LHCN-M2 (cell line): ENCODE measurements at regions not wholly inside any gene's neighbourhood (a gene's known extent, or its start where the extent isn't known, plus 50 kb on each side); places are given as distances from the start of the nearest gene placed in this dataset.
"Not testable (repeated sequence)": the region's sequence is repeated elsewhere in the genome, so short reads cannot be mapped to it uniquely, and the experiment has no call there.

Source experiments
- DNase-seq: peaks from one replicate; pipeline ENCODE4 v3.0.0-alpha.2; 2012; ENCODE audit warnings: low read depth

DNA sequence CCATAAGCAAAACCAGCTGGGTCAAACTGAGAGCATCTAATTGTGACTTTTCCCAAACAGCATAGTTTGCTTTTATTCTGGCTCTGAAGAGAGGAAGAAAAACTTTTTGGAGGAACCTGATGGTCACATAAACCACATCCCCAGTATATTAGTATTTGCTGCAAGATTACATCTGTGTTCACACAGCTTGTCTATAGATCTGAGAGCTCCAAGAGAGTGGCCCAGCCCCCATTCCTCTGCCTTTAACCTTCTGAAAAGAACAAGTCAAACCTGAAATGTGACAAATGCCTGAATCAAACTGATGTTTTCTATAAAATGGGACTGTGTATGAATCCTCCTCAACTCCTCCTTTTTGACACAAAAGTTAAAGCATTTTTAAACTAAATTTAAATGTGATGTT lies 435.2 kb downstream of the ZNF479 start:
- DNase-seq: not testable (repeated sequence)

DNA sequence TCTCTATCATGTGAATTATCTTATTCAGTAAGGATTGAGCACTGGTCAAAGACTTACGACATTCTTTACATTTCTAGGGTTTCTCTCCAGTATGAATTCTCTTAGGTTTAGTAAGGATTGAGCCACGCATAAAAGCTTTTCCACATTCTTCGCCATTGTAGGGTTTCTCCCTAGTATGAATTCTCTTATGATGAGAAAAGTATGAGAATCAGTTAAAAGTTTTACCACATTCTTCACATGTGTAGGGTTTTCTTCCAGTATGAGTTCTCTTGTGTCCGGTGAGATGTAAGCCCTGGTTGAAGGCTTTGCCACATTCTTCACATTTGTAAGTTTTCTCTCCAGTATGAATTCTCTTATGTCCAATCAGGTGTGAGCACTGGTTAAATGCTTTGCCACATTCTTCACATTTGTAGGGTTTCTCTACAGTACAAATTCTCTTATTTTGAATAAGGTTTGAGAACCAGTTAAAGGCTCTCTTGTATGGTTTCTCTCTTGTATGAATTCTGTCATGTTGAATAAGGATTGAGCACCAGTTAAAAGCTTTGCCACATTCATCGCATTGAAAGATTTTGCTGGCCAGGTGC lies 445.9 kb downstream of the ZNF479 start:
- DNase-seq: no peak

DNA sequence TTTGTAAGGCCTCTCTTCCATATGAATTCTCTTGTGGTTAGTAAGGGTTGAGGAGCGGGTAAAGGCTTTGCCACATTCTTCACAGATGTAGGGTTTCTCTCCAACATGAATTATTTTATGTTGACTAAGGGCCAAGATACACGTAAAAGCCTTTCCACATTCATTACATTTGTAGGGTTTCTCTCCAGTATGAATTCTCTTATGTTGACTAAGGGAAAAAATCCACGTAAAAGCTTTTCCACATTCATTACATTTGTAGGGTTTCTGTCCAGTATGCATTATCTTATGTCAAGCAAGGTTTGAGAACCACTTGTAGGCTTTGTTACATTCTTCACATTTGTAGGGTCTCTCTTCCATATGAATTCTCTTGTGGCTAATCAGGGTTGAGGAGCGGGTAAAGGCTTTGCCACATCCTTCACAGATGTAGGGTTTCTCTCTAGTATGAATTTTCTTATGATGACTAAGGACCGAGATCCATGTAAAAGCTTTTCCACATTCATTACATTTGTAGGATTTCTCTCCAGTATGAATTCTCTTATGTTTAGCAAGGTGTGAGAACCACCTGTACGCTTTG lies 493.0 kb downstream of the ZNF479 start:
- DNase-seq: no peak

DNA sequence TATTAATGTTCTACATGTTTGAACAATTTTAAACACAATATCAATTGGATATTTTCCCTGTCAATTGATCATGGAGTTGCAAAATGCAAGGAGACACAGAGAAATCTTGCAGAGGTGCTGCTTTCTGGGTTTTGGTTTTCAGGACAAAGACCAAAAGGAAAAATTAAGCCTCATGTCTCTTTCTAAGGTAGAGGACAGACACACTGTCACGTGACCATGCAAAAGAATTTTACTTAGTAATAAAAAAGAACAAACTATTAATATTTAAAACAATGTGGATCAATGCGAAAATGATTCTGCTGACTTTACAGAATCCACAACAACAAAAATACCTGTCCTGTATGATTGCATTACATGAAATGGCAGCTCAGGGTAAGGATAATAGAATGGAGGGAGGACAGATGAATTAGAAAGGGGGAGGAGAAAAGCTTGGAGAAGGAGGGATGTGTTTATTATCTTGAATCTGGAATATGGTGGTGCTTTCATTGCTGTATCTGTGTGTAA lies 493.7 kb upstream of the NUPR2 start:
- no peak for DNase-seq

DNA sequence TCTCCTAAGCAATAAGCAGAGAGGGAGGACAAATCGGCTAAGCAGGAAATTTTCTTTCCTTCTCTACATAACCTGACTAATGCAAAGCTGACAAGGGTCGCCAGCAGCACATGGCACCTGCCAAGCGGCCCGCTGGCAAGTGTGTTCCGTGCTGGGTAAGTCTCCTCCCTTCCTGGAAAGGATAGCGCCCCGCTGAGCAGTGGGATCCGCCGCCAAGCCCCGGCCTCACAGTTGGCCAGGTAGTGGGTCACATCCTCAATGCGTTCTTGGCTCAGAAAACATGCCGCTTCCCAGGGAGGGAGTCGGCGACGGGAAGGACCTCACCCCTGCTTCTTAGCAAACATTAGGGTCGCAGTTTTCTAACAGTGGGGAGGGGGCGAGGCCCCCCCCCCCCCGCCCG lies 488.9 kb upstream of the NUPR2 start:
- no peak for DNase-seq

DNA sequence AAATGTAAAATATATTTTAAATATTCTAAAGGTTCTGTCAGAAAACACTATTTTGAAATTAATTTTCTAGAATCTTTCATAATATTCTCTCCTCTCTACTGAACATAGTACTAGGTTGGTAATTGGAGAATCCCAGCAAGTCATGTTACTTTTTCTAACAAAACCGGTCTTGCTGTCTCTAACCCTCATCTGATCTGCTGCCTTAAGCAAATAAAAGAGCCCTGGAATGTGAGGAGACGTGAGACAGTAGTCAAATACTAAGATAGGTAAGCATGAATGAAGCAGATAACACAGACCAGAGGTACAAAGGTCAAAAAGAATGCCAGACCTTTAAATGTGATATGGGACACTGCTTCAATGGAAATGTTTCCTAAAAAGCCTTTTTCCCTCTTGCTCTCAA lies 462.4 kb upstream of the NUPR2 start:
- no peak for DNase-seq

DNA sequence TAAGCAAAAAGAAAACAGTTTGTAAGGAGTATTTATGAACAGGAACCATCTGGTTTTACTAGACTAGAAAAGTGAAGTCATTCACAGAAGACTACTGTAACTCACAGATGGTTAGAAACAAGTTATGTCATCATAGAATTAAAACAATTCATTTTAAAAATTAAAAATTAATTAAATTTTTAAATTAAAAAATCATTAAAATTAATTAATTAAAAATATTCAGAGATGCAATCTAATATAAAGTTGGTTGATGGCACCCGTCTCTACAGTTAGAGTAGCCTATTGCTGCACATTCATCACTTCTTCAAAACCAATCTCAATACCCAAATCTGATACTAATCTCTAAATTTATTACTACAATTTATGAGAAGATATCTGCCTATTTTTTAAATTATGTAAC lies 454.8 kb upstream of the NUPR2 start:
- no peak for DNase-seq

DNA sequence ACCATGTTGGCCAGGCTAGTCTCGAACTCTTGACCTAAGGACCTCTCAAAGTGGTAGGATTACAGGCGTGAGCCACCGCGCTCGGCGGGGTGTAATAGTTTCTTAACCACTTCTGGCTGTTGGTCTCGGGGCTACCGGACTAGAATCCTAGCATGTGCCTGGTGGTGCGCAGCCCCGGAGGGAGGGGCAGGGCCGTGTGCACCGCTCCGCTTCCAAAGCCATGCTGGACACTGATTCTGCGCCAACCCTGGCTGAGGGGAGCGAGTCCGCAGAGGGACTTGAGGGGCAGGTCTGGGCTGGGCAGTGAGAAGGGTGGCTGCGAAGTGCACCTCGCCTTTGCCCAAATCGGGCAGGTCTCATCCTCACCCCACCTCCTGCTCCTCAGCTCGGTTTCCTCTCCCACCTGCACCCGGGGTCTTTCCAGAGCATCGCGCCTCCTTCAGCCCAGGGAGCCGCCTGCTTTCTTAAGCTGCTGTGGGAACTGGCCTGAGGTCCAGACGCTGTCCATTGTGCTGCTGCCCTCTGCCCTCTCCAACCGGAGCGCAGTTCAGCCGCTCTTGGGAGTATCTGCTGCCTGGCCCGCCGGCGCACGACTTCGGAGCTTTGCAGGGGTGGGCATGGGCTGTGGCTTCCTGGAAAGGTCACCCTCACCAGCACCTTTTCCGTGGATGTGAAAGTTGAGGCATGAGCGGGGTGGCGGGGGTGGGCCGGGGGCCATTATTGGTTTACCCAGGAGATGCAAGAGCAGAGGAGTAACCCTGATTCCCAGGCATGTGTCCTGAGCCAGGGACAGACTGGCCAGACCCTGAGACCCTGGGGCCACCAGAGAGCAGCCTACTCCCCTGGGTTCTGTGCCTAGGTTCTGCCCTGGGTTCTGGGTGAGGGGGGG lies 422.6 kb upstream of the NUPR2 start:
- no peak for DNase-seq

DNA sequence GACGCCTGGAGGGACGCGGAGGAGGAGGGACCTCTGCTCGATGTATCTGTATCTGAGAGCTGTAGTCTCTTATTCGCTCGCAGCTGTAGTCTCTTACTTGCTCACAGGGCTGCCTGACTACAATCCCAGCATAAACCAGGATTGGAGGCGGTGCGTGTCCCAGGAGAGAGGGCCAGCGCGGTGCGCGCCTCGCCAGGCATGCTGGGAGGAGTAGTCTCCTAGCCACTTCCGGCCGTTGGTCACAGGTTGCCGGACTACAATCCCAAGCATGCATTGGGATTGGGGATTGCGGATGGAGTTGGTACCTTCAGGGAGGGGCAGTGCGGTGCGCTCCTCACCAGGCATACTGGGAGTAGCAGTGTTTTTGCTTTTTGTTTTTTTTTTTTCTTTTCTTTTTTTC lies 421.7 kb upstream of the NUPR2 start:
- no peak for DNase-seq

DNA sequence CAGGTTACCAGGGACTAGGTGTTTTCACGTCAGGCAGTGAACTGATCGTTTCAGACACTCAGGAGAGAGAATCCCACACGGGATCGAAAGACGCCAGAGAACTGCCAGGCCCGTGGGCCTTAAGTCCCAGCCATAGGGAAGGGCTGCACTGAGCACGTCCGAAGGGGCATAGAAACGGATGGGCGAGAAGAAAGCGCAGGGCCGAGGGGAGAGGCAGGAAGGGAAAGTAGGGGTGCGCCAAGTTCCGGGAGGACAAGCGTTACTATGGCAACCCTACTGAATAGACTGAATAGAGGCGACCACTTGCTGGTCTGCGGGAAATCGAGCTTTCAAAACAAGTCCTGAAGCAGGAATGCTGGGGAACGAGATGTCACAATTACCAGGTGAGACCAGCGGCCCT lies 421.3 kb upstream of the NUPR2 start:
- DNase-seq: no peak

DNA sequence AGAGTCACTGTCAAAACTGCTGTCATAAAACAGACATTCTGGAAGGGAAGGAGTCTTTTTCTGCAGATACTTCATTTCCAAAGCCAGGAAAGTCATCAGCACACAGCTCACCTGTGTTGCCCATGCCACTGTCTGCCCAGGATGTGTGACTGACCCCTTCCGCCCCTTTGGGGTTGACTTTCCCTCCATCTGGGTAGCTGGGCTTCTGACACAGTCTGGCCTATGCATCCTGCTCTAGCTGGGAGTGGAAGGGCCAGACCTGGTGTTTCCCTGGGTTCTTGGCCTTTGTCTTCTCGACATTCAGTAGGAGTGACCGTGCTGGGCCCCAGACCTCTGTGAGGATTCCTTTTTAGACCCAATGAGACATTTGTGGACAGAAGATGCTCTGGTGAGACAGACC lies 378.9 kb upstream of the NUPR2 start:
- DNase-seq: no peak

DNA sequence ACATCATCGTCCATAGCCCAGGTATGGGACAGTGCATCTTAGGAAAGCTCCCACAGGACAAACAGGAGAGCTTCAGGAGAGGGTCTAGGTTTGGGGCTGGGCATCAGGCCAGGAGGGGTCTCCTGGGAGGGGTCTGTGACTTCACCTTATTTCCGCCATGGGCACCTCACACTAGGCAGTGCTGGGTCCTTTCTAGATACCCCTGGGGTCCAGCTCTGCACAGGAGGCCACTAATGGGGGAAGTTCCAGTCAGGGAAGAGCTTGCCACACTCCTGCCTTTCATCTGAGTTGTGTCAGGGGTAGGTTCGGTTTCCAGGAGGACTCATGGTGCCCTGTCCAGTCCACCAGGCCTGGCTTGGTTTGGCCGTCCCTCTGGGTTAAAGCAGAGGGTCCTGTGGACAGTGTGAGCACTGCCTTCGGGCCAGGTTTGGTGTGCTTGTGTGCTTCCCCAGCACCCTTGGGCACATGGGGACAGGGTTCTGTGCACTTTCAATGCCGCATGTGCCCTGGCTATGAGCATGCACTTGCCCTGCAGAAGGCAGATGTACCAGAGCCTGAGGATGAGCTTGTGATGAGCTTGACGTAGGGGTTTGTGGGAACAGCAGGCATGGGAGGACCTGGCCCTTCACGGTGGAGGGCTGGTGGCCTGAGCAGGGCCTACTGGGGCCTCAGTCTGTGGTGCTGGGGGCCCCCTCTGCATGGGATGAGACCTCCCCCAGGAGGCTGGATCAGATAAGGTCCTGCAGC lies 377.7 kb upstream of the NUPR2 start:
- DNase-seq: no peak

DNA sequence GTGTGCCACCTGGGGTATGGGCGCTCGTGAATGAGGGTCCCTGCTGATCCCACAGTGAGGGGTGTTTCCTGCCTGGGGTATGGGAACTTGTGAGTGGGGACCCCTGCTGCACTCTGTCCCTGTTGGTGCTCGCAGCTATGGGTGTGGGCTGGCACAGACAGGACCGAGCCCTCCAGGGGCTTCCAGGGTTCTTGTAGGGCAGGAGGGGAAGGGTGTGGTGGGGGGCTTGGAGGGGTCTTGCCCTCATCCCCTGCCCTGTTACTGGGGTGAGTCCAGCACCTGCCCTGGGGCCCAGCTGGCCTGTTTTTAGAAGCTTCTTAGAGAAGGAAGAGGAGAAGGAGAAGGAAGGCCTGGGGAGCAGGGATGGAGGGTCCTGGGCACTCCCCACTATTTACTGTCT lies 377.0 kb upstream of the NUPR2 start:
- DNase-seq: no peak

DNA sequence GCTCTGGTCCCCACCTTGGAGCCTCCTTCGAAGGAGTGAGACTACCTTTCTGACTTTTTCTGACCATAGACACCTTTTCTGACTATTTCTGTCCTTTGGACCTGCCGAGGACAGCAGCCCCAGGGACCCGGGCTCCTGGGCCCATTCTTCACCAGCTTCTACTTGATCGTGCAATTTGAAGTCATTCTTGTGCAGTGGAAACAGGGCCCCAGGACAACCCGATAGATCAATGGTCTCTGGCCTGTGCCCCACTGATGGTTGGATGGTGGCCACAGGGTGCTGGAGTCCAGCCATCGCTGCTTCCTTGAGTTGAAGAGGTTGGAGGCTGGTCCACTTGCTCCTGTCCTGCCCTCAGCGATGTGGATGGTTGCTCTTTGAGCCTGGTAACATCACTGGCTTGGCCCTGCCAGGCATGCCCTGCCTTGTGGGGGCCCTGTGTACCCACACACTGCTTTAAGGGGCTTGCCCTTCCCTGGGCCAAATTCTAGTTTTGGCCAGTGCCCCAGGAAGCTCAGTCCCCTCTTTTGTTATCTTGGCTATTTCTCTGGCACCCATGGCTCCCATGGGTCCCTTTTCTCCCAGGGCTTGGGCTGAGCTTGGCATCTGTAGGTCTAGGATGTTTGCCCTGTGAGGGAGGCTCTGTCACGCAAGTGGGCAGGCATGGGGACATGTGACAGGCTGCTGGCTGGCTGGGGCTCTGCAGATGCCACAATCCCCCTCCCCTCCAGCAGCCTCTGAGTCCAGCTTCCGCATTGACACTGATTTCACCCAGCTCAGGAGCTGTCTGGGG lies 375.6 kb upstream of the NUPR2 start:
- DNase-seq: no peak

DNA sequence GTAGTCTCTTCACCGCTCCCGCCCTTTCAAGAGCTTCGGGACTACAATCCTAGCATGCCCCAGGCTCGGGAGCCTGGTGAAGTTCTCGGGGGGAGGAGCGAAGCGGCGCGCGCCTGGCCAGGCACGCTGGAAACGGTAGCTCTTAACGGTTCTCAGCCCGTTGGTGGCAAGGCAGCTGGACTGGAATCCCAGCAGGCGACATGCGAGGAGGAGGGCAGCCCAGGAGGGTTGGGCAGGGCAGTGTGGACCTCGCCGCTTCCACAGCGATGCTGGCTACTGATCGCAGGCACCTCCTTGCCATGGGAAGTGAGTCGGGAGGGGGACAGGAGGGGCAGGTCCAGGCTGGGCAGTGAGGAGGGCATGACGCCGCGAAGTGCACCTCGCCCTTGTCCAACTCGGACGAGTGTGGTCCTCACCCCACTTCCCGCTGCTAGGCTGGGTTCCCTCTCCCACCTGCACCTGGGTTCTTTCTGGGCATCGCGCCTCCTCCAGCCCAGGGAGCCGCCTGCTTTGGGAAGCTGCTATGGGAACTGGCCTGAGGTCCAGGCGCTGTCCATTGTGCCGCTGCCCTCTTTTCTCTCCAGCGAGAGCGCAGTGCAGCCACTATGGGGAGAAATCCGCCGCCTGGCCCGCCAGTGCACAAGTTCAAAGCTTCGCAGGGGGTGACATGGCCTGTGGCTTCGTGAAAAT lies 367.8 kb upstream of the NUPR2 start:
- no peak for DNase-seq

DNA sequence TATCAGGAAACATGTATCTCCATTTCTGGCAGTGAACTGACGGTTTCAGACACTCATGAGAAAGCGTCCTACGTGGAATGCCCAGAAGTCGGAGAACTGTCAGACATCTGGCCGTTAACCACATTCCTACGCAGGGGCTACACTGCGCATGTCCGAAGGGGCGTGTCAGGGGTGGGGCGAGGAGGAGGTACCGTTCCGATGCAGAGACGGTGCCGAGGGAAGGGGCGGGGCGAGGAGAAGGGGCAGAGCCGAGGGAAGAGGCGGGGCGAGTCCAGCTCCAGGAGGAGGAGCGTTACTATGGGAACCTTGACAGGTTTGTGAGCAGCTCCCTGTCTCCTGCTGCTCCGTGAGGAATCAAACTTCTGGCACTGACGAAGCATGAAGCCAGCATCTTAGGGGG lies 366.9 kb upstream of the NUPR2 start:
- no peak for DNase-seq

DNA sequence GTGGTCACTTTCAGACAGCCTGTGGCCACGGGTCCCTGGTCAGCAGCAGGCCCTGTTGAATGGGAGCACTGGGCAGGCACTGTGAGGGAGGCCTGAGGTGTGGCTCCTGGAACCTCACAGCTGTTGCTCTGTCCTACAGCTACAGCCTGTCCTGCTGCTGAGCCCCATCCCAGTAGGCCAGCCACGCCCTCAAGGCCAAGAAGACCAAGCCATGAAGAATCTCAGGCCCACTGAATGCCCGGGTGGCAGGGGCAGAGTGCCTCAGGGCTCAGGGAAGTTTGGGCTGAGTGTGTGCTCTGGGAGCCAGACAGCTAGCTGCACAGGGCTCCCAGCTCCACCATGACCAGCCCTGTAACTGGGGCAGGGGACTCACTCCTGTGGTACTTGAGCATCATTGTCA lies 363.5 kb upstream of the NUPR2 start:
- DNase-seq: no peak

DNA sequence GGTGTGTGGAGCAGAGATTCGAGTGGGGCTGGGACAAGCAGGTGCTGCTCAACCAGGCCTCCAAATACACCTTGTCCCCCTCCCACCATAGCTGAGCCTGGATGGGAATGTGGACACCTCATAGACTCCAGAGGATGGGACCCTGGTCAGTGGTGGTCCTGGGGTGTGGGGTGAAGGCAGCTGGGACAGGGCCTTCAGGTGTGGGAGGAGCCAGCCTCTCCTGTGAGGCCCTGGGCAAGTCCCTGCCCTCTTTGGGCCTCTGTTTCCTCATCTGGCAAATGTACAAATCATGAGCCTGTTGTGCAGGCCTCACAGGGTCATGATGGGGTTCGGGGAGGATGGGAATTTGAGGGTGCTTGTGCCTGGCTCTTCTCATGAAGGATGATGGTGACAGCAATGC lies 362.9 kb upstream of the NUPR2 start:
- no peak for DNase-seq

DNA sequence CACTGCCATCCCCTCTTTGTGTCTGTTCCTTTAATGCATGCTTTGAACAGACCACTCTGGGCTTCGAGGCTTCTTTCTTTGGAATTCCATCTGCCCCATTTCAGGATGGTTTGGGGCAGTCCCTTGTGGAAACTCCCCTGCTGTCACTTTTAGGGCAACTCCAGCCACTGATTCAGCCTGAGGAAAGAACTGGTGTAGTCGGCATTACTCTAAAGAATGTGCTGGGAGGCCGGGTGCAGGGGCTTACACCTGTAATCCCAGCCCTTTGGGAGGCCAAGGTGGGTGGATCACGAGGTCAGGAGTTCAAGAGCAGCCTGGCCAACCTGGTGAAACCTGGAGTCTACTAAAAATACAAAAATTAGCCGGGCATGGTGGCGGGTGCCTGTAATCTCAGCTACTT lies 358.1 kb upstream of the NUPR2 start:
- no peak for DNase-seq

DNA sequence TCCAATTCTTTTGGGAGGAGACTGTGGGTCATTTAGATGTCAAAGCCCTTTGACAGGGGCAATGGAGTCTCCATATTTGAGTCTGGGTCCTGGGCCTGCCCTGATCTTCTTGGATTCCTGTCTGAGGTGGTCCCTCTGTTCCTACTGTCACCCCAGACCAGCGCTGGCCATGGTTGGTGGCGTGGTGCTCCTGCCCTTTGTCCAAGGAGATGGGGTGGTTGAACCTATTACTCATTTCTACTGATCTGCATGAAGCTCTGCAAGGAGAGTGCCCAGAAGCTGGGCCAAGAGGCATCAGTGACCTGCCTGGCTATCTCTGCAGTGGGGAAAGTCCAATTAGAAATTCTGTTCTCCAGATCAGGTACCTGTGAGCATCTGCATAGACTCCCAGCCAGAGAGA lies 355.6 kb upstream of the NUPR2 start:
- no peak for DNase-seq
